ENCODE measurements at regions not wholly inside any gene's neighbourhood (a gene's known extent, or its start where the extent isn't known, plus 50 kb on each side); places are given as distances from the start of the nearest gene placed in this dataset.
"Not testable (repeated sequence)": the region's sequence is repeated elsewhere in the genome, so short reads cannot be mapped to it uniquely, and the experiment has no call there.

GRCh38 chrX:115972717-115973116 is 197.8 kb upstream of the AGTR2 start:
- DNase-seq = no peak

- no peak for DNase-seq
Measured at GRCh38 chrX:115978068-115978467, 192.5 kb upstream of the AGTR2 start.

- DNase-seq = not testable (repeated sequence)
Measured at GRCh38 chrX:115983148-115983547, 187.4 kb upstream of the AGTR2 start.

GRCh38 chrX:115987464-115987863 is 183.1 kb upstream of the AGTR2 start:
- not testable (repeated sequence) for DNase-seq

- DNase-seq = no peak
Measured at GRCh38 chrX:115988825-115989224, 181.7 kb upstream of the AGTR2 start.

GRCh38 chrX:115989686-115990085 is 180.9 kb upstream of the AGTR2 start:
- DNase-seq = no peak

- no peak for DNase-seq
Measured at GRCh38 chrX:116009346-116009745, 161.2 kb upstream of the AGTR2 start.

GRCh38 chrX:116009861-116010710 is 160.5 kb upstream of the AGTR2 start:
- DNase-seq = no peak

- no peak for DNase-seq
Measured at GRCh38 chrX:116010939-116011338, 159.6 kb upstream of the AGTR2 start.

GRCh38 chrX:116031331-116031730 is 139.2 kb upstream of the AGTR2 start:
- no peak for DNase-seq

Data from AML-193 (cell line).